GM19351 (cell line): ENCODE measurements at regions not wholly inside any gene's neighbourhood (a gene's known extent, or its start where the extent isn't known, plus 50 kb on each side); places are given as distances from the start of the nearest gene placed in this dataset.
A peak's percentile ranks its signal among the peaks of the same experiment; 100 is the strongest.

Source experiments
- ATAC-seq: cut with Tn5 transposase; IDR thresholded peaks from one replicate; pipeline ENCODE4 v1.9.1; 2021; ENCODE audit warnings: mild to moderate bottlenecking, moderate library complexity; ENCODE audit not compliant: unreplicated experiment

DNA sequence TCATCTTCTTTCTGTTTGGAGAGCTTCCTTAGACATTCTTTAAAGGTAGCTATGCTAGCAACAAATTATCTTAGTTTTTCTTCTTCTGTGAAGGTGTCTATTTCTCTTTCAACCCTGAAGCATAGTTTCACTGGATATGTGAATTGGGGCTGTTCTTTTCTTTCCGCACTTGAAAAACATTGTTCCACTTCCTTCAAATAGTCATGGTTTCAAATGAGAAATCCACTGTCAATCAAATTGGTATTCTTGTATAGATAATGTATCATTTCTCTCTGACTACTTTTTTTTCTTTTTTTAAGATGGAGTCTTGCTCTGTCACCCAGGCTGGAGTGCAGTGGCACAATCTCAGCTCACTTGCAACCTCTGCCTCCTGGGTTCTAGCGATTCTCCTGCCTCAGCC is 254.0 kb downstream of the ANAPC1 start:
- ATAC-seq: no peak

DNA sequence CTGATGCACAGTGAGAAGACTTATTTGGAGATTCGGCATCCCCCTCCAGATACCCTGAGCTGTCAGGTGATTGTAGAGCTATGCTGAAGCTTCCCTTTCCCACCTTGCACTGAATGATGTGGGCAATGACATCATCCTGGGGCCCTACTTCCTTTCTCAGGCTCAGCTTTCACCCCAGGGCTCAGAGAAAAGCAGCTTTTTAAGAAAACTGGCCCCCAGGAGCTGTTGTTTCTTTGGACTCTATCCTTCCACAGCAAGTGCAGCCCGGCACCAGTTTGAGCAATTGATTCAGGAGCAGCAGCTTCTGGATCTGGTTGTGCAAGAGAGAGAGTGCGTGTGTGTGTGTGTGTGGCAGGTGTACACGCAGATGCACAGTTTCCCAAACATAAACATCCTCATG is 251.3 kb downstream of the ANAPC1 start:
- ATAC-seq: no peak

DNA sequence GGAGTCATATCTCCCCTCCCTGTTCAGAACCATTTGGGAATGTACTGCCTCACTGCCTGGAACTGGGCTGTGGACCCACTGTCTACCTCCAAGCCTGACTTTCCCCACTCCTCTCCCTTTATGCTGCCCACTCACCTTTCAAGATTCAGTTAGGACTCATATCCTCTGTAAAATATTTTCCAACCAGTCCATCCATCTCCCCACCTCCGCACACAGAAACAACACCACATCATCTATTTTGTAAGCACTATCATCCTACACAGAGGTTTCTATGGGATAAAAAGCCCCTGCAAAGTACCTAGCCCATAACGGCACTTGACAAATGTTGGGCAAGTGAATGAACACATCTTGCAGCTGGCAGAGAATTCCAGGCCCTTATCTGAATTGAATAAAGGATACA is 250.8 kb downstream of the ANAPC1 start:
- ATAC-seq: no peak

DNA sequence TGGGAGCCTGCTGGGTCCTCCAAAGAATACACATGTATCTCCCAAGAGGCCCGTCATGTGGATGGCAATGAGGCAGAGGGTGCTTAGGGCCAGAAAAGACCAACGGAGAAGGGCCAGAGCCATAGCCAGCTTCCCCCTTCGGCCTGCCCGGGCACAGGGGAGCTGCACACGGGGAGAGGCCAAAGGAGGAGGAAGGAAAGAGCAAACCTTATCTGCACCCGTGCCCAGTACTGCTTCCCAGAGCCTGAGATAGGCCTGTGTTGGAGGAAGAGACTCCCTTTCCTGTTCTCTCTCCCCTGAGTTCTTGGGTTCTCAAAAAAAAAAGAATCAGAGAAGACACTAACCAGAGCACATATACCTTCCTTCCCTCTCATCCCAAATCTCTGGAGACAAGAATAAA is 250.3 kb downstream of the ANAPC1 start:
- no peak for ATAC-seq

DNA sequence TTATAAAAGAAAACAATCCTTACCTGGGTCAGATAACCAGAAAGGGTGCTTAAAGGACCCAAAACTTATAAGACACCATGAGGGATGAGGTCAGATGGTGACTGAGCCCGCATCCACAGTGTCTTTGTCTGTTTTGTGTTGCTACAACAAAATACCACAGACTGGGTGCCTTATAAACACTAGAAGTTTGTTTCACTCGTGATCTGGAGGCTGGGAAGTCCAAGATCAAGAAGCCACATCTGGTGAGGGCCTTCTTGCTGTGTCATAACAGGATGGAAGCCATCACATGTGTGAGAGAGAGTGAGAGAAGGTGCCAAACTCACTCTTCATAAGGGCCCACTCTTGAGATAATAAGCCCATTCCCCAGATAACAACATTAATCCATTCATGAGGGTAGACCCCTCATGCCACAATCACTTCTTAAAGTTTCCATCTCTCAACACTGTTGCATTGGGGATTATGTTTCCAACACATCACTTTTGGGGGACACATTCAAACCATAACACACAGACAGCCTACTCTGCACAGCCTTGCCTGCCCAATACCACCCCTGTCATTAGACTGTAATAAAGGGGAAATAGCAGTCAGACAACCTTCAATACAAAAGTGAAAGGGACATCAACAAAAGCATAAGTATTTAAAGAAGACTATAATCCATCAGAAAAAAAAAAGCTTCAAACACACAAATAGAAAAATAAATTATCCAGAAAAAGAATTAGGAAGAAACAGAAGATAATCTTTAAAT is 249.8 kb downstream of the ANAPC1 start:
- ATAC-seq: no peak

DNA sequence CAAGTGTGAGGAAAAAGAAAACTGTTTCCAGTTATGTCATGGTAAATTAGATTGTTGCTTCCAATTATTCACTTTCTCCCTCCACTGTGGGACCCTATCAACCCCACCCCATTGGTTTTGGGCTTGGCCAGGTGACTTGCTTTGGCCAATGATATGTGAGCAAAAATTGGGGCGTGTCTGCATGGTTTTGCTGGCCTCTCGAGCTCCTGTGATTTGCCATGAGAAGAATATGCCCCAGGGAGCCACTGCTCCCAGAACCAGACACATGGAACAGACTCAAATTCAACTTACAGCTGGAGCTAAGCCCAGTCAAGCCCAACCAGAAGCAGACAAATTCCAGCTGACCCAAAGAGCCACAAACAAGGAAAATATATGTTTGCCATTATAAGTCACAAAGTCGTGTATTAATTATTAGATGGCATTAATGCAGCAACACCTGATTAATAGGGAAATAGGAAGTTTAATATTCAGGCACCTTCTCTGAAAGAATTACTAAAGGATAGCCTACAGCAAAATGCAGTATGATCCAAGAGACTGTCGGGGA is 248.9 kb downstream of the ANAPC1 start:
- ATAC-seq: no peak

DNA sequence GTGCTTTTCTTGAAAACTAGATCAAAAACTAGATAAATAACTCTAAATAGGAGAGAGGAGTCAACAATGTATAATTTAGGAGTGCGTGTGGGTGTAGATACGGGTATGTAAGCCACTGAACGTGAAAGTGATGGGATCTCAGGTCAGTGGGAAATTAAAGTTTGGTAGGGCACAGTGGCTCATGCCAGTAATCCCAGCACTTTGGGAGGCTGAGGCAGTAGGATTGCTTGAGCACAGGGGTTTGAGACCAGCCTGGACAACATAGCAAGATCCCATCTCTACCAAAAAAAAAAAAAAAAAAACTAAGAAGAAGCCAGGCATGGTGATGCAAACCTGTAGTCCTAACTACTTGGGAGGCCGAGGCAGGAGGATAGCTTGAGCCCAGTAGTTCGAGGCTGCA is 247.1 kb downstream of the ANAPC1 start:
- ATAC-seq: no peak

DNA sequence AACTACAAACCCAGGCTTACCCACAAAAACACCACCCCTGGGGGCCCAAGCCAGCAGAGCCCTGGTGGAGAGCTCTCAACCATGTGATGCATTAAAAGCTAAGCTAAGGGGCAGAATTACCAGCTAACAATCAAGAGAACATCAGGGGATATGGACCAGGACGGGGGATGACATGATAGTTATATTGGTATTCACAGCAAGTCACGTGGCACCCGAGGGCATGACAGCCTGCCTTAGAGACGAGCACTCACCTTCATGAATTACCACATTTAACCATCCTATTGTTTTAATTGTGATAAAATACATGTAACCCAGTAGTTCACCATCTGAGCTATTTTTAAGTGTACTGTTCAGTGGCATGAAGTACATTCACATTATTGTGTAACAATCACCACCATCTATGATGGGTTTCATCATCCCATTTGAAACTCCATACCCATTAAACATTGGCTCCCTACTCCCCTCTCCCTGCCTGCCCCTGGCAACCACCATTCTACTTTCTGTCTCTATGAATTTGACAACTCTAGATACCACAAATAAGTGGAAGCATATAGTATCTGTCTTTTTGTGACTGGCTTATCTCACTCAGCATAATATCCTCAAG is 245.6 kb downstream of the ANAPC1 start:
- ATAC-seq: no peak

DNA sequence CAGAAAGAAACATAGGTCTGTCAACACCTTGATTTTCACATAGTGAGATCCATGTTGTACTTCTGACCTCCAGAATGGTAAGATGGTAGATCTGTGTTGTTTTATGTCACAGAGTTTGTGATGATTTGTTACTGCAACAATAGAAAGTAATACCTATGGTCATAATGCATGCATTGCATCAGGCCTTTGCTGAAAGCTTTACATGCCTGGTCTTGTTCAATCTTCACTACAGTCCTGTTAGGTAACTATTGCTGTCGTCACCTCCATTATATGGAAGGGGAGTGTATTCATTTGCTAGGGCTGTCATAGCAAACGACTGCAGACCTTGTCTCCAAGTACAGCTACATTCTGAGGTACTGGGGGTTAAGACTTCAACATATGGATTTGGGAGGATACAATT is 243.5 kb downstream of the ANAPC1 start:
- ATAC-seq: no peak

DNA sequence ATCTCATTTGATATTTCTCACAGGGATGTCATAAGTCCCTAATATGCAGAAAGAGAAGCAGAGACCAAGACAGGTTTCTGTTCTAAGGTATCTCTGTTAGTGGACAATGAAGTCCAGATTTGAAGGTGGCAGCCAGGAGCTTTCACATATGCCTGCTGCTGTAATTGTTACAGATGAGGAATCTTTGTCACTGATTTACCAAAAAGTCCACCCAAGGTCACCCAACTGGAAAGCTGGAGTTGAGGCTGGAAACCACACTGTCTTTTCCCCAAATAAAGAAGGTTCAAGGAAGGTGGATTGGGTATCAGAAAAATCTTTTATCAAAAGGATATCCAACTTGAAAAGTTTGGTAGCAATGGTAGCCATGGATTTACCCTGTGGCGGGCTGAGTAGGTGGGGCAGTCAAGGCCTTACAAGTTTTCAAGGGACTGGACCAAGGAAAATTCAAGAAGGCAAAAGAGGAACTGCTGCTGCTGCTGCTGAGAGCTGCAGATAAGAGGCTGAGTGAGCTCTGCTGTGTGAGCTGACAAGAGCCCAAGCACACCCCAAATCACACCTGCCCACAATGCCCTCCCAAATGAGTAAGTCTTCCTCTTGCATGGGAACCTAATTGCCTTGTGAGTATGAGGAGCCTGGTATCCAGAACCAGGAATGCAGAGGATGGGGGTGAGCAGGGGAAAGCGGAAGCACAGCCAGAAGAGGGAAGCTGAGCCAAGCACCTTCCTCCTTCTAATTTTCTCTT is 241.2 kb downstream of the ANAPC1 start:
- ATAC-seq: no peak

DNA sequence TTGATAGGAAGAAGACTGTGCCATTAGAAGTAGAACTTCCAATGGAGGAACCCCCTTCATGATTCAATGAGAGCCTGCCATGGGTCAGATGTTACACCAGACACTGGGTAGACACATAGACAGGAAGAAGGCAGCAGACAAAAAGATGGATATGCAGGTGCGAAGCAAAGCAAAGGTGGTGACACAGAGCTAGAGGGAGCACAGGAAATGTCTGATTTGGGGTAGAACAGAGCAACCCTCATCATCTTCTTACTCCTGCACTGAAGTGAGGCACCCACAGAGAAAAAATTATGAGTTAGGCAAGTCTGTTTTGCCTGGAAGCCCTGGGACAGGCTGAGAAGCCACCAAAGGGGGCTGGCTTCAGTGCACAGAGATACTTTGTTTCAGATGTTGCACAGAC is 240.2 kb downstream of the ANAPC1 start:
- ATAC-seq: no peak

DNA sequence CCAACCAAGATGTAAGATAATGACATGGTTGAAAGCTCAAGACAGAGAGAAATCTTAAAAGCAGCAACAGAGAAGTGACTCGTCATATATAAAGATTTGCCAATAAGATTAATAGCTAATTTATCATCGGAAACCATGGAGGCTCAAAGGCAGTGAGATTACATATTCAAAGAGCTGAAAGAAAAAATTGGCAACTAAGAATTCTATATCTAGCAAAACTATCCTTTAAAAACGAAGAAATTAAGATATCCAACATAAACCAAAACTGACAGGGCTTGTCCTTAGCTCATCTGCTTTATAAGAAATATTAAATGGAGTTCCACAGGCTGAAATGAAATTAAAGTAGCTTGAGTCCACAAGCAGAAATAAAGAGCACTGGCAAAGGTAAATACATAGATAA is 236.6 kb downstream of the ANAPC1 start:
- no peak for ATAC-seq

DNA sequence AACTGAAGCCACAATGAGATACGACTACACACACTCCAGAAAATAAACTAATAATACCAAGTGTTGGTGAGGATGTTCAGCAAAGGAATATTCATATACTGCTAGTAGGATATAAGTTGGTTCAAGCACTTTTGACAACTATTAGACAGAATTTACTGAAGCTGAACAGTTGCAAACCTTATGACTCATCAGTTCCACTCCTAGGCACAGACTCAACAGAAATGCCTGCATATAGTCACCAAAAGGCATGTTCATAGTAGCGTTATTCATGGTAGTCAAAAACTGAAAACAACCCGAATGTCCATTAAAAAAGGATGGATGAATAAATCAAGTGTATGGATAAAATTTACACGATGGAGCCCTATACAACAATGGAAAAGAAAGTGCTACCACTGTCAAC is 232.0 kb downstream of the ANAPC1 start:
- peak; percentile 61 for ATAC-seq

DNA sequence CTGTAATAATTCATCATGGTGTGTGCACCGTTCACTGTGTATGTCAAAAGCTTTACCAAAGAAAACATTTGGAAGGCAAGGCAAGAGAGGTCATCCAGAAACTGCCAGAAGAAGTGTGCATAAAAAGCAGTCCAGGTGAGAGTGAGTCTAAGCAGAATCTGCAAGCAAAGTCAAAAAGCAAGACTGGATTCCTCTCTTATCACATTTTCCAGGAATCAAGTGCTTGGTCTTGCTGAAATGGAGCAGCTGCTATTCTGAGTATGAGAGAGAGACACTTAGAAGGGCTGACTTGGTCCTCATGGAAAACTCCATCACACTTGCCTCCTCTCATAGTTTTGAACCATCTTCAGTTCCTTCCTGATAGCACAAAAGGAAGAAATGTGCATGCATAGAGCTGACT is 231.3 kb downstream of the ANAPC1 start:
- no peak for ATAC-seq

DNA sequence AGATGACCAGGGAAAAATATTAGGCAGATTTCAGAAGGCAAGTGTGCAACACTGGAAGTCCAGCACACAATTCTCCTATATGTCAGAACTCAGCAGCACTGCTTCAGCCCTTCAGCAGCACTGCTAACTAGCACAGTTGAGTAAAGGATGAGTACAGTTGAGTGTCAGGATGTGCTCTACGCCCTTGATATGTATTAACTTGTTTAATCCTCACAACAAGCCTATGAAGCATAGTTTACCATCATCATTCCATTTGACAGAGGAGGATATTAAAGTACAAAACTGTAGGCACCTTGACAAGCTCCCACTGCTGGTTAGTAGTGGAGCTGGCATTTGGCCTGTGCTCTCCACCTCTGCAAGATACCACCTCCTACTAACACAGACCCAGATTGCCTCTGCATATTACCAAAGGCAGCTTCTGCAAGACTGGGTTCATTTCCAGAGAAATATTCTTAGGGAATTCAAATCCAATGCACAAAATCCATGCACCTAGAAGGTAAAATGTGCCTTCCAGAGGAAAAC is 230.8 kb downstream of the ANAPC1 start:
- ATAC-seq: no peak

DNA sequence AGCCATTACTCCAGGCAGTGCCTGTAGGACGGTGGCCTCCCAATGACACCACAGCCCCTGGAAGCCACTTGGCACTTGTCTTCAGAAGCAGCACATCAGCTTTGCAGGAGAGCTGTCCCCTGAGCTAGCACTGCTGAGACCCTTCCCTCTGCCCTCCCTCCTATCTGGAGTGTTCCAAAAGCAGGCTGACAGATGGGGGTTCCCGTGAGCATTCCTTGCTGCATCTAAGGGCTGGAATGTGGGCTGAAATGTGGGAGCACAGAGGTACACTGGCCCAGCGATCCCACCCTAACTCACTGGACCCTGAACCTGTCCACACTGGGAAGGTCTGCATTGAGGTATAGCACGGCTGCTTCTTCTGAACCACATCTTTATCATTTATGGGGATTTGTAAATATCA is 230.1 kb downstream of the ANAPC1 start:
- no peak for ATAC-seq

DNA sequence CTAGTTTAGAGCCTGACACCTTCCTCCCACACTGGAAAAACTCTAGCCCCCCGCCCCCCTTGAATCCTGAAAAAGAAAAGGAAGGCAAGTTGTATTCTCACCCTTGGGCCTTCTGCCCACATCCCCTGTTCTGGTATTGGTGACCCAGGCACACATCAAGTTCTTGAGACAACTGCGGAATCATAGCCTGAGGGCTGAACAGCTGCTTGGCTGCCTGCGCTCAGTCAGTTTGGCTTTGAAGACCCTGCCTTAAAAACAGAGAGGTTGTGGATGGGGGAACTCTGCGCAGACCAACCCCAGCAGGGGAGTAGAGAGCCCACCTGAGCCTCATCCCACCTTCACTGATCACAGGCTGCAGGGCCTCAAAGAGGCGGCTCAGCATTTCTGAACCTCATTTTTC is 229.2 kb downstream of the ANAPC1 start:
- no peak for ATAC-seq

DNA sequence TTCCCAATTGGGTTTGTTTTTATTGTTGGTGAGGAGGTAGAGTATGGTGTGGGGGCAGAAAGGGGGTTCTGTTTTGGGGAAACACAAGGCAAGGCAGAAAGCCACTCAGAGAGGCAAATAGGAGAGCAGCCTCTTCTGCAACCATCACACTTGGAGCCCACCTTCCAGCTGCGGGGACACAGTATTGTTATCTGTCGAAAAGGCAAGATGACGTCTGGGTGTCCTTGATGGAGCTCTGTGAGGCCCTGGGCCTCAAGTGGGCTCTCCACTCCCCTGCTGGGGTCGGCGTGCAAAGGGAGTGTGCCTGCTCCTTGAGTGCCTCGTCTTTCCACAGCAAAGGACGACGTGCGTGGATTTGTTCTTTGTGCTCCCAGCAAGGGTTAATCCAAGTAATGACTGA is 227.6 kb downstream of the ANAPC1 start:
- no peak for ATAC-seq

DNA sequence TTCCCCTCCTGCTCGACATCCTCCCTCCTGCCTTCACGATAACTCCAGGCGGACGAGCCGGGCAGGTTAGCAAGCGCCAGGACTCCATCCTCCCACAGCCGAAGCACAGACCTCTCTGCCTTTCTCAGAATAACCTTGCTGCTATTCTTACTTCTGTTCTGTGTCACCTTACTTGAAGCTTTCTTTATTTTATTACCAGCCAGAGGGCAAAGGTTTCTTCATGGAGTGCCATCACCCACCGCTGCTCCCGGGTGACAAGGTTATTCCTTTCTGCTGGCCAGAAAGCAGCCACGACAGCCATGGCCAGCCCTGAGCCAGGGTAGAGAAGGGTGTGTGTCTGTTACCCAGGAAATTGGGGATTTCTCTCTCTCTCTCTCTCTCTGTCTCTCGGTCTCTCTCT is 227.1 kb downstream of the ANAPC1 start:
- no peak for ATAC-seq

DNA sequence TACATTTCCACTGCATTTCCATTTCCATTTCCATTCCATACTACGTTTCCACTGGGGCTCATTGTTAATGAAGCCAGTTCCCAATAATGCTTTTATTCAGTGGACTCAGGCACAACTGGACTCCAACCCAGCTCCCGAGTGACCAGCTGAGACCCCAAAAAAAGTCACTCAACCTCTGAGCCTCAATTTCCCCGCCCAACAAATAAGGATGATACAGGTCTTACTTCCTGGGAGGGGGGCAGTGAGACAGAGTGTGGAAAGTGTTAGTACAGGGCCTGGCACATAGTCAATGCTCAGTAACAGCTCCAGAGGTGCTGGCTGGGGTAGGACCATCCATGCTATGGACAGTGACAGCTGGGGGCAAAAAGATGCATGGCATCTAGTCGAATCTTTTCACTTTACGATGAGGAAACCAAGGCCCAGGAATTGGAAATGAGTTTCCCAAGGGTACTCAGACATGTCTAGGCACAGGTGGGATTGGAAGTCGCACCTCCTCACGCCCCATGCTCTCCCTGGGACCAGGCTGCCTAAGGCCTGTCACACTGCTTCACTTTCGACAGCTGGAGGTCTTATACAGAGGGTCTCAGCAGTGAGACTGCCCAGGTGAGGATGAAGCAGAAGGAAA is 226.5 kb downstream of the ANAPC1 start:
- ATAC-seq: no peak
